Osteocyte (in vitro differentiated cells): ENCODE measurements at regions not wholly inside any gene's neighbourhood (a gene's known extent, or its start where the extent isn't known, plus 50 kb on each side); places are given as distances from the start of the nearest gene placed in this dataset.

Experiments used
- DNase-seq: peaks from one replicate; pipeline ENCODE4 v3.0.0; 2021; ENCODE audit warnings: mixed read lengths; ENCODE audit not compliant: unreplicated experiment; ENCODE audit errors: extremely low spot score
- H3K27ac Mint-ChIP-seq: one replicate; pipeline ENCODE4 v1.8.0; 2021; ENCODE audit warnings: mild to moderate bottlenecking, mixed read lengths; ENCODE audit not compliant: unreplicated experiment
- H3K27me3 Mint-ChIP-seq: one replicate; pipeline ENCODE4 v1.8.0; 2021; ENCODE audit warnings: mixed read lengths; ENCODE audit not compliant: unreplicated experiment
- H3K36me3 Mint-ChIP-seq: one replicate; pipeline ENCODE4 v1.8.0; 2021; ENCODE audit warnings: mixed read lengths; ENCODE audit not compliant: unreplicated experiment
- H3K4me1 Mint-ChIP-seq: one replicate; pipeline ENCODE4 v1.8.0; 2021; ENCODE audit warnings: mixed read lengths; ENCODE audit not compliant: unreplicated experiment
- H3K4me3 Mint-ChIP-seq: one replicate; pipeline ENCODE4 v1.8.0; 2021; ENCODE audit warnings: mild to moderate bottlenecking, moderate library complexity, mixed read lengths; ENCODE audit not compliant: unreplicated experiment
- H3K9me3 Mint-ChIP-seq: one replicate; pipeline ENCODE4 v1.8.0; 2021; ENCODE audit warnings: mixed read lengths; ENCODE audit not compliant: unreplicated experiment
- CTCF ChIP-seq: fragments of 200-600 bp; sonication (generic); IDR thresholded peaks from 2 replicates; pipeline ENCODE4 v1.5.0; 2021; ENCODE audit warnings: antibody characterized with exemption, mild to moderate bottlenecking, moderate library complexity

- H3K4me1 Mint-ChIP-seq, result no peaks in the 10 kb centered on the region
- DNase-seq, result no peak
- no peaks in the 10 kb centered on the region for H3K27me3 Mint-ChIP-seq
- no peaks in the 10 kb centered on the region for H3K36me3 Mint-ChIP-seq
- TF ChIP-seq CTCF, result no peak
- no peak overlapping the region for H3K27ac Mint-ChIP-seq
- H3K4me3 Mint-ChIP-seq, result no peak overlapping the region
- H3K9me3 Mint-ChIP-seq, result peaks cover 32% of the 10 kb centered on the region
These were observed 1339.1 kb downstream of the OLFM4 start for GRCh38 chr13:54367639-54368271.

GRCh38 chr13:54368387-54368786, 1339.8 kb downstream of the OLFM4 start:
- Mint-ChIP-seq H3K4me1 (no peaks in the 10 kb centered on the region), H3K9me3 (peaks cover 27% of the 10 kb centered on the region), H3K36me3 (no peaks in the 10 kb centered on the region), H3K27me3 (no peaks in the 10 kb centered on the region), H3K4me3 (no peak overlapping the region), H3K27ac (no peak overlapping the region)
- no peak for DNase-seq
- no peak for TF ChIP-seq CTCF

GRCh38 chr13:54373211-54373610, 1344.6 kb downstream of the OLFM4 start:
- Mint-ChIP-seq H3K27me3 (no peaks in the 10 kb centered on the region), H3K4me3 (no peak overlapping the region), H3K36me3 (no peaks in the 10 kb centered on the region), H3K4me1 (no peaks in the 10 kb centered on the region), H3K27ac (no peak overlapping the region), H3K9me3 (peaks cover 50% of the 10 kb centered on the region)
- DNase-seq, result no peak
- no peak for TF ChIP-seq CTCF

GRCh38 chr13:54379461-54379860, 1350.8 kb downstream of the OLFM4 start:
- Mint-ChIP-seq H3K4me1 (no peaks in the 10 kb centered on the region), H3K27ac (no peak overlapping the region), H3K36me3 (no peaks in the 10 kb centered on the region), H3K9me3 (peaks cover 28% of the 10 kb centered on the region), H3K27me3 (no peaks in the 10 kb centered on the region), H3K4me3 (no peak overlapping the region)
- TF ChIP-seq CTCF, result no peak
- no peak for DNase-seq

GRCh38 chr13:54383604-54384003, 1355.0 kb downstream of the OLFM4 start:
- Mint-ChIP-seq H3K27ac (no peak overlapping the region), H3K9me3 (peaks cover 25% of the 10 kb centered on the region), H3K36me3 (no peaks in the 10 kb centered on the region), H3K4me1 (no peaks in the 10 kb centered on the region), H3K4me3 (no peak overlapping the region), H3K27me3 (no peaks in the 10 kb centered on the region)
- no peak for DNase-seq
- no peak for TF ChIP-seq CTCF
